ENCODE measurements at regions not wholly inside any gene's neighbourhood (a gene's known extent, or its start where the extent isn't known, plus 50 kb on each side); places are given as distances from the start of the nearest gene placed in this dataset.

DNA sequence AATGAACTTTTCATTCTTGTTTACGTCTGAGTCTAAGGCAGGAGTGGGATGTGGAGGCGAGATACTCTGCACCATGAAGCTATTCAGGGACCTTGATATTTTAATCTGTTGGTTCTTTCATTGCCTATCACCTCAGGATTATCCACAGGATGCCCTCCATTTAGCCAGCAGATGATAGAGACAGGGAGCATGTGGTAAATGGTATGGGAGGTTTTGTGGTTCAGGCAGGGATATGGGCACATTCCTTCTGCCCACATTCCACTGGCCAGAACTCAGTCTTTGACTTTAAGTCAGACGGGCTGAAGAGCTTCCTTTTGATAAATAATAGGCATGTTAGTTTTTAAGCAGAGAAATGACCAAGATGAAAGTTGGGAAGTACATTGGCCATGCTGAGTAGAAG, 548.0 kb upstream of the CCDC54 start:
- Histone ChIP-seq H3K4me1 (ENCODE audit: low read length) (no peaks in the 10 kb centered on the region), H3K27me3 (ENCODE audit: low read depth, low read length) (no peaks in the 10 kb centered on the region), H3K9me3 (ENCODE audit: insufficient read depth, low read length) (no peaks in the 10 kb centered on the region), H3K4me3 (ENCODE audit: low read length) (no peak overlapping the region), H4K20me1 (ENCODE audit: insufficient read depth, low read length) (no peaks in the 10 kb centered on the region), H3K79me2 (ENCODE audit: low read length) (no peaks in the 10 kb centered on the region), H3K36me3 (replicated peaks; ENCODE audit: low read depth, low read length) (no peaks in the 10 kb centered on the region), H3K27ac (ENCODE audit: low read length) (no peak overlapping the region), H3K9ac (ENCODE audit: low read length) (no peak overlapping the region), H3K4me2 (ENCODE audit: low read length) (no peak overlapping the region), H2AFZ (ENCODE audit: low read depth, low read length) (no peak overlapping the region)
- no peak for TF ChIP-seq EZH2phosphoT487 (IDR thresholded peaks at IDR 0.05; ENCODE audit: low read depth)
- no peak for TF ChIP-seq CTCF (IDR thresholded peaks at IDR 0.05; ENCODE audit: low read depth, low read length)

- H3K27ac ChIP-seq (ENCODE audit: low read length), result no peak overlapping the region
- H3K9ac ChIP-seq (ENCODE audit: low read length), result no peak overlapping the region
- no peaks in the 10 kb centered on the region for H3K9me3 ChIP-seq (ENCODE audit: insufficient read depth, low read length)
- TF ChIP-seq CTCF (IDR thresholded peaks at IDR 0.05; ENCODE audit: low read depth, low read length) (no peak), EZH2phosphoT487 (IDR thresholded peaks at IDR 0.05; ENCODE audit: low read depth) (no peak)
- no peaks in the 10 kb centered on the region for H3K79me2 ChIP-seq (ENCODE audit: low read length)
- no peak overlapping the region for H3K4me2 ChIP-seq (ENCODE audit: low read length)
- no peaks in the 10 kb centered on the region for H3K27me3 ChIP-seq (ENCODE audit: low read depth, low read length)
- H3K36me3 ChIP-seq (replicated peaks; ENCODE audit: low read depth, low read length), result no peaks in the 10 kb centered on the region
- H3K4me3 ChIP-seq (ENCODE audit: low read length), result no peak overlapping the region
- no peaks in the 10 kb centered on the region for H4K20me1 ChIP-seq (ENCODE audit: insufficient read depth, low read length)
- no peaks in the 10 kb centered on the region for H3K4me1 ChIP-seq (ENCODE audit: low read length)
- H2AFZ ChIP-seq (ENCODE audit: low read depth, low read length), result no peak overlapping the region
These were observed 546.9 kb upstream of the CCDC54 start for GRCh38 chr3:106830334-106830733.

DNA sequence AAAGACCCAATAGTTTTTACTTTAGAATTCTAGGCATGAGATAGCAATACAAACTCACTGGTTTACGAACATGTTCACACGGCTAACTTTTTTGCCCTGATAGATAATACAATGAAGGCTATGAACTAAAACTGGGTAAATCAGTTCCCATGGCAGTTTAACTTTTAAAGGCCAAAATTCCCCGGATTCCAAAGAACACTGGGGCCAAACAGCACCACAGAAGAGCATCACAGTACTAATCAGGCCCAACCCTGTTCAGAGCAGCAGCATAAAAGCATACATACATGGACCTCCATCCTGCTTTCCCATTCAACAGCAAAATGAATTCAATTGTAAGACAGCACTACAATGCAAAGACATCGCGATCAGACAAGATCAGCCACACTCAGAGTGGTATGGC, 540.3 kb upstream of the CCDC54 start:
- H3K79me2 ChIP-seq (ENCODE audit: low read length), result no peaks in the 10 kb centered on the region
- no peaks in the 10 kb centered on the region for H3K27me3 ChIP-seq (ENCODE audit: low read depth, low read length)
- H3K4me3 ChIP-seq (ENCODE audit: low read length), result no peak overlapping the region
- H3K4me2 ChIP-seq (ENCODE audit: low read length), result no peak overlapping the region
- H3K27ac ChIP-seq (ENCODE audit: low read length), result no peak overlapping the region
- no peaks in the 10 kb centered on the region for H3K9me3 ChIP-seq (ENCODE audit: insufficient read depth, low read length)
- no peaks in the 10 kb centered on the region for H3K36me3 ChIP-seq (replicated peaks; ENCODE audit: low read depth, low read length)
- H3K4me1 ChIP-seq (ENCODE audit: low read length), result peaks cover 6% of the 10 kb centered on the region; the same call in 1 of the 2 replicates
- TF ChIP-seq CTCF (IDR thresholded peaks at IDR 0.05; ENCODE audit: low read depth, low read length), result no peak
- TF ChIP-seq EZH2phosphoT487 (IDR thresholded peaks at IDR 0.05; ENCODE audit: low read depth), result no peak
- H4K20me1 ChIP-seq (ENCODE audit: insufficient read depth, low read length), result no peaks in the 10 kb centered on the region
- no peak overlapping the region for H3K9ac ChIP-seq (ENCODE audit: low read length)
- no peak overlapping the region for H2AFZ ChIP-seq (ENCODE audit: low read depth, low read length)

- Histone ChIP-seq H3K36me3 (replicated peaks; ENCODE audit: low read depth, low read length) (no peaks in the 10 kb centered on the region), H3K4me3 (ENCODE audit: low read length) (no peak overlapping the region), H3K27me3 (ENCODE audit: low read depth, low read length) (no peaks in the 10 kb centered on the region), H4K20me1 (ENCODE audit: insufficient read depth, low read length) (no peaks in the 10 kb centered on the region), H3K9me3 (ENCODE audit: insufficient read depth, low read length) (no peaks in the 10 kb centered on the region), H3K9ac (ENCODE audit: low read length) (no peak overlapping the region), H3K4me2 (ENCODE audit: low read length) (no peak overlapping the region), H3K27ac (ENCODE audit: low read length) (no peak overlapping the region), H3K4me1 (ENCODE audit: low read length) (peaks cover 6% of the 10 kb centered on the region; the same call in 1 of the 2 replicates), H3K79me2 (ENCODE audit: low read length) (no peaks in the 10 kb centered on the region), H2AFZ (ENCODE audit: low read depth, low read length) (no peak overlapping the region)
- TF ChIP-seq EZH2phosphoT487 (IDR thresholded peaks at IDR 0.05; ENCODE audit: low read depth) (no peak), CTCF (IDR thresholded peaks at IDR 0.05; ENCODE audit: low read depth, low read length) (no peak)
These were observed 539.6 kb upstream of the CCDC54 start for GRCh38 chr3:106837616-106838015.
